T47D (cell line): ENCODE measurements at regions not wholly inside any gene's neighbourhood (a gene's known extent, or its start where the extent isn't known, plus 50 kb on each side); places are given as distances from the start of the nearest gene placed in this dataset.
"Not testable (repeated sequence)": the region's sequence is repeated elsewhere in the genome, so short reads cannot be mapped to it uniquely, and the experiment has no call there.

ENCODE experiments used
- DNase-seq, 2 experiments: peaks; one replicate each; pipeline versions ENCODE4 v3.0.0 to v3.0.0-alpha.2; 2011 to 2012; ENCODE audit warnings: low read depth in 1 of 2, low spot score in 1 of 2
- JUND ChIP-seq: IDR thresholded peaks from 2 replicates; pipeline ENCODE4 v1.6.1; 2012; ENCODE audit warnings: low read depth
- in situ Hi-C: cut with HindIII; loops from 2 replicates; pipeline ENCODE4 v1.10.0; 2016; ENCODE audit warnings: low sequenced_read_pairs, low pct_unique_long_range_greater_than_20kb

DNA sequence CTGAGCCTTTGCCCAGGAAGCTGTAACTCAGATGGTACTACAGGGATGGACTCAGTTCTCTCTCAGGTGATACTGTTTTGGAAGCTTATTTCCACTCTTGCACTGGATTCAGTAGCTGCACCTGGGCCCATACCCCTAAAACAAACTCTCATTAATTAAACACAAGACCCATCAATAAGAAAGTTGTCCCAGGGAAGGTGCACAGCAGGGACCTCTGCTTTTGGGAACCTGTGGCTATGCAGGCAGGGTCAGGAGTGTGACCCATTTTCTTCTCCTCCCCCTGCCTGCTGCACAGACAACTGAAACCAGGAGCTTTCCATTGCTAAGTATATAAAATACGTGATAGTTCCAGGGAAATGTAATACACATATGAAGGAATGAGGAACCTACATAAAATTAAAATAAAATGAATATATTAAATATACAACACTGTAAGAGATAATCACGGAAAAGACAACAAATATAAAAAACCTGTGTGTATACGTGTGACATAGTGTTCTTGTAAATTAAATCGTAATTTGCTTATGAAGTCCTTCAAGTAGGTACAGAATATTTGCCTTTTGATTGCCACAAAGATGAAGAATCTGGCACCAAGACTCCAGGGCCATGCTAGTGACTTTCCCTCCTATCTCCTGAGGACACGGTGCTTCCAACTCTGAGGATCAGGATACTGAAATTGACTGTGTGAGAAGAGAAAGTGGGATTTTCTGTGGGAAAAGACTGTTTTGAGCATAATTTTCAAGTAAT is 101.6 kb upstream of the GOLGA6L6 start:
- no peak for TF ChIP-seq JUND
- in situ Hi-C loops, result no loop called here
- DNase-seq, result no peak

DNA sequence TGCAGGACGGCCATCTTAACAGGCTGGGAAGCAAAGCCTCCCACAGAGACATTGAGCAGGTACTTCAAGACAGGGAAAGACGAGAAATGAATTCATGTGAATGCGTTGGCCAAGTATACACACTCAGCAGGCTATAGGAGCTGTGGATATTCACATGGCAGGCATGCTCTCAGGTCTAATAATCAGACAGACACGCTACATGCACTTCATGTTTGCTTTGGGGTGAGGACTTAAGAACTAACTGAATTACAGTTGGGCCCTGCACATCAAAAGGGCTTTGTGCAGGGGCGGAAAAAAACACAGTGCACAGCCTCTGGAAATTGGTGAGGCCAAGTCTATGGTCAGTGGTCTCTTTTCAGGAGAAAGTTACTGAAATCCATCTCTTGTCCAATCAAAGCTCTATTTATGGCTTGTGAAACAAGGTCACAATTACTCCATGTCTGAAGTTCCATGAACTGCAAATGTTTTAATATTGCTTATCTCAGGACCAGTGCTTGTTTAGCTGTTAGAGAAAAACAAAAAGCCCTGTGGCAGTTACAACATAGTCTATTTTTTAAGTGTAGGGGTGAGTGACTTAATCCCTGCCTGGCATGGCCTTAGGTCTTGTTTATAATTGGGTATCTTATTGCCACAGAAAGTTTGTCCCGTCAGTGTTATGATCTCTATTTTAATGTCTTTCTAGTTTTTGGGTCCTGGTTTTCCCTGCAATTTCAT is 100.6 kb upstream of the GOLGA6L6 start:
- in situ Hi-C loops, result no loop called here
- DNase-seq, result no peak
- TF ChIP-seq JUND, result no peak

DNA sequence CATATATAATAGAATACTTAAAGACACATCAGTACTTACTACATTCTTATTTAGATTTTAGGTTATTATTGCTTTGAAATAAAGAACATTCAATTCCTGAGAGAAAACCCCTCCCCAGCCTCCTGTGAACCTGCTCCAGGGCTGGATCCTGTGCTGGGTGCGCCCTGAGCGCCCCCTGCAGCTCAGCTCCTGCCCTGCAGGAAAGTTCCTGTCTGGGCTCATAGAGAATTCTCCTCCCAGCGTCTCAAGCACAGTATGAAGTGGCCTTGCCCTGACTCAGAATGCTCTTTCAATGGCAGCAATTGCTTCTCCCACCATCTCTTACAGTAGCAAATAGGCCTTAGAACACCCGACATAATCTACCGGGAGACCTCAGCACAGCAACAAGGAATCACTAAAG is 98.8 kb upstream of the GOLGA6L6 start:
- in situ Hi-C loops, DNase-seq: not testable (repeated sequence)

DNA sequence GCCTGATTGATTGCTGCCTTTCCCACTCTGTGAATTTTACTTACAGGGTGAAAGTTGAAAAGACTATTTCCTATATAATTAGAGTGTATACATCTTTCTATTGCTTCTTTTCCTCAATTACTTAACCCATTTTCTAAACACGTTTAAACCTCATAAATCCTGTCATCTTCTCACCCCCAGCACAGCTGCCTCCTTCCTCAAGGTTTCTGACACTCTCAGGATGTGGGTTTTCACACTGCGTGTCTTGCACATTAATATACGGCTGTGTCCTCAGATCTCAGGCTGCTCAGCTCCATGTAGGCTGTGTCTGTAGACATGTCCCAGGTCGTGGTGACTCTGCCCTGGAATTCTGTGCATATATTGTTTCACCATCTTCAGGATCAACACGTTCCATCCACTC is 97.6 kb upstream of the GOLGA6L6 start:
- not testable (repeated sequence) for DNase-seq

DNA sequence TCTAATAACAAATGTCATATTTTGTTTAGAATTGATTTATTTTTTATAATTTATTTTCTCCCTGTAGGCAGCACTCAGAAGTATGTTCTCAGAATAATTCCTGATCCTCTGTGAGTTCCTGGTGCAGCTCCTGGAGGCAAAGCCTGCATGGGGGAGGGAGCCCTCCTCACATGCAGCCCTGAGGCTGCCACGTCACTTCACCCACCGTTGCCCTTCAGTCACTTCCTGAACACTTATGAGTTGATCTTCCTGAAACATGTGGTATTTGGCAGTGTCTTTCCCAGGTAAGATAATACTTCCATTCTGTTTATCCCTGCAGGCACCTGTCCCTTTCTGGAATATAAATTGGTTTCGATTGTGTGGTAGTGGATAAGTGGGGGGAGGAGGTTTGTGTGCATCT is 95.9 kb upstream of the GOLGA6L6 start:
- in situ Hi-C loops, DNase-seq: not testable (repeated sequence)

More for the DNA sequence above, 97.6 kb upstream of the GOLGA6L6 start:
- in situ Hi-C loops, result not testable (repeated sequence)

DNA sequence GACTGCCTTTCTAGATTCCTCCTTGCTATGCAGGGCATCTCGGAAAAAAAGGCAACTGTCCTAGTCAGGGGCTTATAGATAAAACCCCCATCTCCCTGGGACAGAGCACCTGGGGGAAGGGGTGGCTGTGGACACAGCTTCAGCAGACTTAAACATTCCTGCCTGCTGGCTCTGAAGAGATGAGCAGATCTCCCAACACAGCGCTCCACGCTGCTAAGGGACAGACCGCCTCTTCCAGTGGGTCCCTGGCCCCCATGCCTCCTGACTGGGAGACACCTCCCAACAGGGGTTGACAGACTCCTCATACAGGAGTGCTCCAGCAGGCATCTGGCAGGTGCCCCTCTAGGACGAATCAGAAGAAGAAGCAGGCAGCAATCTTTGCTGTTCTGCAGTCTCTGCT is 87.9 kb upstream of the GOLGA6L6 start:
- in situ Hi-C loops, DNase-seq: not testable (repeated sequence)

DNA sequence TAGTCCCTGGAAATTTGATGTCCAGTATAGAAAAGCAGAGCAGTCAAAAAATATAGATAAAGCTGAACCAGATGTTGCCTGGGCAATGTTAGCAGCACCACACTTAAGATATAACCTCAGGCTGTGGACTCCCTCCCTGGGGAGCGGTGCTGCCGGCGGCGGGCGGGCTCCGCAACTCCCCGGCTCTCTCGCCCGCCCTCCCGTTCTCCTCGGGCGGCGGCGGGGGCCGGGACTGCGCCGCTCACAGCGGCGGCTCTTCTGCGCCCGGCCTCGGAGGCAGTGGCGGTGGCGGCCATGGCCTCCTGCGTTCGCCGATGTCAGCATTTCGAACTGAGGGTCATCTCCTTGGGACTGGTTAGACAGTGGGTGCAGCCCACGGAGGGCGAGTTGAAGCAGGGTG is 86.9 kb upstream of the GOLGA6L6 start:
- in situ Hi-C loops, result not testable (repeated sequence)

DNA sequence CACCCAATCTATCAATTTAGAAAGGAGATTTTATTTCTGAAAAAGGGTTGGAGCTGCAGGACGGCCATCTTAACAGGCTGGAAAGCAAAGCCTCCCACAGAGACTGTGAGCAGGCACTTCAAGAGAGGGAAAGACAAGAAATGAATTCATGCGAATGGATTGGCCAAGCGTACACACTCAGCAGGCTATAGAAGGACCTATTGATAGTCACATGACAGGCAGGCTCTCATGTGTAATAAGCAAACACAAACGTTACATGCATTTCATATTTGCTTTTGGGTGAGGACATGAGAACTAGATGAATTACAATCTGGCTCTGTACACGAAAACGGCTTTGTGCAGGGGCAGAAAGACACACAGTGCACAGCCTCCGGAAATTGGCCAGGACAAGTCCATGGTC is 83.9 kb upstream of the GOLGA6L6 start:
- in situ Hi-C loops, DNase-seq: not testable (repeated sequence)

More for the DNA sequence above, 86.9 kb upstream of the GOLGA6L6 start:
- DNase-seq, result not testable (repeated sequence)

DNA sequence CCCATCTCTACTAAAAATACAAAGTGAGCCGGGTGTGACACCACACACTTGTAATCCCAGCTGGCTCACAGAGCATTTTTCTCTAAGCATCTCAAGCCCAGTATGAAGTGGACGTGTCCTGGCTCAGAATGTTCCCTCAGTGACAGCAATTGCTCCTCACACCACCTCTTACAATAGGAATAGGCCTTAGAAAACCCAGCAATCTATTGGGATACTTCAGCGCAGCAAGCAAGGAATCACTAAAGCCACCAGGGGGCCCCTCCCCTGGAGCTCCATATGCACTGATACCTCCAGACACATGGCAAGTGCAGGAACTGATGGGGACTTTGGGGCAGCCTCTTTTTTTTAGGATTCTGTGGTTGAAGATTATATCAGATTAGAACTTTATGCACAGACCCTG is 82.5 kb upstream of the GOLGA6L6 start:
- DNase-seq, result peak in 1 of 2 experiments; percentile 42
- in situ Hi-C loops, result not testable (repeated sequence)

DNA sequence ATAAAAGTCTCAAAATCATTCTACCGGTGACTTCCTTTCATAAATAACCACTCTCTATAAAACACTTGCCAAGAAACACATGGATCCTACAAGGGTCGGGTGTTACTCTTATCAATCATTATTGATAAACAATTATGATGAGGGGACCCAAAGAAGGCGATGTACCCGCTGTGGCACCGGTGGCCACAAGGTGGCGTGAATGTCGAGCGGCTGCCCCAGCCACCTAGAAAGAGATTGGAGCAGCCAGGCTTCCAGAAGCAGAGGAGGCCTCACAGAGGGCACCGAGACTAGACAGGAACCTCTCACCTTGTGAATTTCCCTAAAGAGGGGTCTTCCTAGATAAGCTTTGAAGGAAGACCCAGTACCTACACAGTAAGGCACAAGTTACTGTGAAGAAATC is 80.5 kb upstream of the GOLGA6L6 start:
- DNase-seq, in situ Hi-C loops: not testable (repeated sequence)

DNA sequence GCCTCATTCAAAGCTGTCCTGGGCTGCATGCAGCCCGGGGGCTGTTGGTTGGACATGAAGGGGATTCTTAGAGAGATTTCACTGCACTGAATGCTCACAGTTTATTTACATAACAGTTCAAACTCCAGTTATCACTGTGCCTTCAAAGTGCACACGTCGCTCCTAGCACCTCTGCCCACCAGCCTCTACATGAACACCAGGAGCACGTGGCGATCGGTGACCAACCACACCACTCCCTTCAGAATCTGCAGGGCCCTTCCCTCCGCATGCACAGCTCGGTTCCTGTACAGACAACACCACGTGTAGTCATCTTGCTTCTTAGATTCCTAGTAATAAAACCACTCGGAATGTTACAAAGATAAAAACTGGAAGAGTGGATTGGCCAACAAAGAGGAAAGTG is 72.9 kb upstream of the GOLGA6L6 start:
- in situ Hi-C loops, DNase-seq: not testable (repeated sequence)

DNA sequence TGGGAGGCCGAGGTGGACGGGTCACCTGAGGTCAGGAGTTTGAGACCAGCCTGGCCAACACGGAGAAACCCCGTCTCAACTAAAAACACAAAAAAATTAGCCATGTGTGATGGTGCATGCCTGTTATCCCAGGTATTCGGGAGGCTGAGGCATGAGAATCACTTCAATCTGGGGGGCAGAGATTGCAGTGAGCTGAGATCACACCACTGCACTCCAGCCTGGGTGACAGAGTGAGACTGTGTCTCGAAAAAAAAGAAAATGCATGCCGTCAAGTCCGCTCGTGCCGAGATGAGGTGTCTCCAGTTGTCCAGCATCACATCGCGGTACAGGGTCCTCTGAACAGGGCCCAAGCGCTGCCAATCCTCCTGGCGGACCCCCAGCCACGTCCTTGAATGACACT is 71.2 kb upstream of the GOLGA6L6 start:
- in situ Hi-C loops, DNase-seq: not testable (repeated sequence)

DNA sequence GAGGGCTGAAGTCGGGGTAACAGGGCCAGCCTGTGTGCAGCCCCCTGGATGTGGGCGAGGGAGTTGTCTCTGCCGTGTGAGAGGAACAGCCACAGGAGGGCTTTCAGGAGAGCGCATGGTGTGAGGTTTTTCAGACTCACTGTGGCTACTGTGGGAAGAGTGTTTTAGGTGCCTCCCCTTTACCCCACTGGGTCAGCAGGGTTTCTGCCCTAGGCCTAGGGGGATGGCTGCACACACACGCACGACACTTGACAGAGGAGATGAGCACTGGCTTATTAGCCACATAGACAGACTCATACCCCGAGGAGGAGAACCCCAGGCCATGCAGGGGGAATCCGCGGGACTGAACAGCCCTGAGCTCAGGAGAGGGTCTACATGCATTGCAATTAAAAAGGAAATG is 70.8 kb upstream of the GOLGA6L6 start:
- in situ Hi-C loops, result not testable (repeated sequence)

DNA sequence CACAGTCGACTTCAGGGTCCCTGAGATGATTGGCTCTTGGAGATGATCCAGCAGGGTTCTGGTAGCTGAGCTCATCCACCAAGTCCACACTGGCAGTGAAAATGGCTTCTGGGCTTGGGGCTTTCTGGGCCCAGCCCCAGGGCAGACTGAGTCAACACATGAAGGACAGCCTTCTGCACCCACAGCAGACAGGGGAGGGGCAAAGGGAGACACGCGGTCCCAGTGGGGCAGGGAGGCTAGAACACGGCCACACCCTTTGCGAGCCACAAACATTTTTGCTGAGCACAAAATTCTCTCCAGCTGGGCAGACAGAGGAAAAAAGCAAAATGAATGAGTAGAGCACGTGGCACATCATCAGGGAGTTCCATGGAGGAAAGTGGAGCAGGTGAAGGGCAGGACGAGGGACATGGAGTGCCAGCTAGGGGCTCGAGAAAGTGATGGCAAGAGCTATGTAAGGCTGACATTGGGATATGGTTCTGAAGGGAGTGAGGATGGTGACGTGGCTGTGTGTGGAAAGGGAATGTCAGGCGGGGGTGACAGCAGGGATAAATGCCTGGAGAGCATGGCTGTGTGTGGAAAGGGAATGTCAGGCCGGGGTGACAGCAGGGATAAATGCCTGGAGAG is 70.2 kb upstream of the GOLGA6L6 start:
- in situ Hi-C loops, DNase-seq: not testable (repeated sequence)

More for the DNA sequence above, 70.8 kb upstream of the GOLGA6L6 start:
- DNase-seq, result not testable (repeated sequence)

DNA sequence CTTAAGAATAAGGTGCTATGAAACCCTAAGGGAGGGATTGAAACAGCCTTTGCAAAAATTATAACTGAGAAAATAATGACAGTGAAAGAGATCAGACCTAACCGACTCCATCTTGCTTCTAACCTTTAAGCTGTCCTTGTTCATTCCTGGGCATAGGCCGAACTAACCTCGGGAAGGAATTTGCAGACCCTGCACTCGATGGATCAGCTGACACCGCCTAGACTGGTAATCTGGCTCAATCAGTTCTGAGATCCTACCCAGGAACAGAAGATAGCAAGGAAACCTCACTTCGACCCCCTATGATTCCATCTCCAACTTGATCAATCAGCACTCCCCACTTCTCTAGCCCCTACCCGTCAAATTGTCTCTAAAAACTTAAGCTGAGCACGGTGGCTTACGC is 66.6 kb upstream of the GOLGA6L6 start:
- in situ Hi-C loops, DNase-seq: not testable (repeated sequence)

DNA sequence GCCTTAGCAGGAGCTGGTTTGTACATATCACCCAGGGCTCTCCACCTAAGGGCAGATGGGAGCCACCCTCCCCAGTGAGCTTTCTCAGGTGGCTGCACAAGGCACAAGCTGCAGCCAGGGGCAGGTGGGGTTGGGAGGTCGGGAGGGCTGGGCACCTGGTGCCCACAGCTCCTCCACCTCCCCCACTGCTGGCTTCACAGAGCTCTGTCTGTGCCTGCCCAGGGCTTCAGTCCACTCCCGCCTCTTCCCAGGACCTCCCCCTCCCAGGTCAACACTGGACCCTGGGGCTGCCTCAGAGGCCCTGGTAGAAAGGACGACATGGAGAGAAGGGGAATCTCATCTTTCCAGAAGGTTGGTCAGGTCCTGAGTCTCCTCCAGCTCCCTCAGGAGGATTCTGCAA is 55.6 kb upstream of the GOLGA6L6 start:
- in situ Hi-C loops, result not testable (repeated sequence)

DNA sequence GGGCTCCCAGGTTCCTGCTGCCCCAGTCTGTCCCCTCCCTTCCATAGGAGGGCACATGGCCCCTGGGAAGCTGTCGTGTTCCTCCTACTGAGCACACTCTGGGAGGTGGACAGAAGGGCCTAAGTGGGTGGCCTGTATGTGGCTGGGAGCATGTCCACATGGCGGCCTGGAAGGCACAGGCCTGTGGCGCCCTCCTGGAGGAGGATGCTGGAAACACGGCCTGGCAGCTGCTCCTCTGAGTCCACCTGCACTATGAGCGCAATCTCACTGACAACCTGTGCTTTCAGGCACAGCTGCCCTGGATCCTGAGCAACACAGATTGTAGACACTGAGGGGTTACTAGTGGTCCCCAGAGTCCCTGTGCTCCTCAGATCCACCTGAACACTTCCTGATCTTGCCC is 52.6 kb upstream of the GOLGA6L6 start:
- DNase-seq, in situ Hi-C loops: not testable (repeated sequence)

More for the DNA sequence above, 55.6 kb upstream of the GOLGA6L6 start:
- DNase-seq, result not testable (repeated sequence)

DNA sequence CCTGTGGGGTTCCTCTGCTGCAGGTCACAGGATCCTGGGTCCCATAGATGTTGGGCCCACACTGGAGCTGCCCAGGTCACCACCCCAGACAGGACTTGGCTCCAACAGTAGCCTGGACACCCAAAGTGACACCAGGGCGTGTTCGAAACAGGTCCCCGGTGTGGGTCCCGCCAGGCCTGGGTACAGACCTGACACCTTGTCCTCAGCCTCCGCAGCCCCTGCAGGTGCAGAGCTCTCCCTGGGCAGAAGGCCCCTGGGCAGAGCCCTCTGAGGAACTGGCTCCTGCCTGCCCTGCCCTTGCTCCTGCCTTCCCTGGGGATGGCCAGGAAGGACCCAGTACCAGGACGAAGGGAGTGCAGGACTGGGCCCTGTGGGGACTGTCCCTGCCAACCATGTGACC is 50.3 kb upstream of the GOLGA6L6 start:
- DNase-seq, in situ Hi-C loops: not testable (repeated sequence)
